Ascending aorta (tissue), 2 donors: ENCODE measurements at regions not wholly inside any gene's neighbourhood (a gene's known extent, or its start where the extent isn't known, plus 50 kb on each side); places are given as distances from the start of the nearest gene placed in this dataset.

Experiments used
- DNase-seq, 2 donors: peaks; one replicate each; pipeline ENCODE4 v3.0.0-alpha.2; 2019; ENCODE audit warnings: low spot score in 2 of 2
- H3K27ac ChIP-seq, 2 donors: fragments of 200-600 bp; sonication (generic); one replicate each; pipeline ENCODE4 v1.5.1; 2016 to 2017; ENCODE audit warnings: mild to moderate bottlenecking in 1 of 2
- H3K27me3 ChIP-seq: fragments of 200-600 bp; sonication (generic); one replicate; pipeline ENCODE4 v1.5.1; 2017
- H3K36me3 ChIP-seq, 2 donors: fragments of 200-600 bp; sonication (generic); one replicate each; pipeline ENCODE4 v1.5.1; 2016
- H3K4me1 ChIP-seq, 2 donors: fragments of 200-600 bp; sonication (generic); one replicate each; pipeline ENCODE4 v1.5.1; 2016 to 2017; ENCODE audit warnings: mild to moderate bottlenecking in 1 of 2
- H3K4me3 ChIP-seq, 2 donors: fragments of 200-600 bp; sonication (generic); one replicate each; pipeline ENCODE4 v1.5.1; 2016 to 2017; ENCODE audit warnings: mild to moderate bottlenecking in 1 of 2
- H3K9me3 ChIP-seq, 2 donors: fragments of 200-600 bp; sonication (generic); one replicate each; pipeline ENCODE4 v1.5.1; 2016
- CTCF ChIP-seq, 3 experiments: fragments of 200-600 bp in 2 of 3; fragments of 450-650 bp in 1 of 3; sonication (generic) in 2 of 3; IDR thresholded peaks; one replicate each; pipeline ENCODE4 v1.5.1; 2016 to 2019; ENCODE audit warnings: antibody characterized with exemption in 3 of 3, mild to moderate bottlenecking in 1 of 3, moderate library complexity in 1 of 3
- intact Hi-C: fragments of 100-400 bp; cut with DNase I; formaldehyde crosslinking; loops from one replicate; pipeline ENCODE4 v1.15.1; 2023

- no peak for TF ChIP-seq CTCF (IDR thresholded peaks at IDR 0.05)
- H3K27ac ChIP-seq, result no peak overlapping the region
- DNase-seq, result no peak
- H3K4me3 ChIP-seq, result no peak overlapping the region
- no peaks in the 10 kb centered on the region for H3K9me3 ChIP-seq
- no peaks in the 10 kb centered on the region for H3K36me3 ChIP-seq
- peaks cover 0 to 3% of the 10 kb centered on the region in 2 donors for H3K4me1 ChIP-seq
- no peaks in the 10 kb centered on the region for H3K27me3 ChIP-seq
- intact Hi-C loops, result no loop called here
Observed at GRCh38 chr10:29100505-29100904, 188.4 kb upstream of the LYZL1 start.

GRCh38 chr10:29102233-29102632, 186.6 kb upstream of the LYZL1 start:
- Histone ChIP-seq H3K36me3 (no peaks in the 10 kb centered on the region), H3K9me3 (no peaks in the 10 kb centered on the region), H3K4me3 (no peak overlapping the region), H3K27ac (no peak overlapping the region), H3K27me3 (no peaks in the 10 kb centered on the region), H3K4me1 (peaks cover 0 to 3% of the 10 kb centered on the region in 2 donors)
- no peak for DNase-seq
- intact Hi-C loops, result no loop called here
- TF ChIP-seq CTCF (IDR thresholded peaks at IDR 0.05), result no peak

GRCh38 chr10:29102636-29103035, 186.2 kb upstream of the LYZL1 start:
- Histone ChIP-seq H3K9me3 (no peaks in the 10 kb centered on the region), H3K27ac (no peak overlapping the region), H3K36me3 (no peaks in the 10 kb centered on the region), H3K27me3 (no peaks in the 10 kb centered on the region), H3K4me1 (peaks cover 0 to 3% of the 10 kb centered on the region in 2 donors), H3K4me3 (no peak overlapping the region)
- intact Hi-C loops, result no loop called here
- no peak for DNase-seq
- no peak for TF ChIP-seq CTCF (IDR thresholded peaks at IDR 0.05)

- no peak for TF ChIP-seq CTCF (IDR thresholded peaks at IDR 0.05)
- no peak for DNase-seq
Observed at GRCh38 chr10:29104661-29105399, 184.0 kb upstream of the LYZL1 start.

GRCh38 chr10:29105516-29106215, 183.2 kb upstream of the LYZL1 start:
- Histone ChIP-seq H3K36me3 (no peaks in the 10 kb centered on the region), H3K4me1 (peaks cover 0 to 3% of the 10 kb centered on the region in 2 donors), H3K4me3 (no peak overlapping the region), H3K9me3 (no peaks in the 10 kb centered on the region), H3K27ac (no peak overlapping the region), H3K27me3 (no peaks in the 10 kb centered on the region)
- TF ChIP-seq CTCF (IDR thresholded peaks at IDR 0.05), result no peak
- DNase-seq, result no peak
- intact Hi-C loops, result no loop called here

More at GRCh38 chr10:29104661-29105399, 184.0 kb upstream of the LYZL1 start:
- intact Hi-C loops, result no loop called here
- Histone ChIP-seq H3K4me1 (peaks cover 0 to 3% of the 10 kb centered on the region in 2 donors), H3K9me3 (no peaks in the 10 kb centered on the region), H3K36me3 (no peaks in the 10 kb centered on the region), H3K27ac (no peak overlapping the region), H3K4me3 (no peak overlapping the region), H3K27me3 (no peaks in the 10 kb centered on the region)
